GM19397 (cell line): ENCODE measurements at regions not wholly inside any gene's neighbourhood (a gene's known extent, or its start where the extent isn't known, plus 50 kb on each side); places are given as distances from the start of the nearest gene placed in this dataset.
"Not testable (repeated sequence)": the region's sequence is repeated elsewhere in the genome, so short reads cannot be mapped to it uniquely, and the experiment has no call there.

Experiments
- ATAC-seq: cut with Tn5 transposase; IDR thresholded peaks from one replicate; pipeline ENCODE4 v1.9.1; 2021; ENCODE audit warnings: mild to moderate bottlenecking, moderate library complexity; ENCODE audit not compliant: unreplicated experiment

GRCh38 chr9:31061592-31061991 lies 1322.9 kb upstream of the ACO1 start:
- not testable (repeated sequence) for ATAC-seq

- no peak for ATAC-seq
These were observed 1318.8 kb upstream of the ACO1 start for GRCh38 chr9:31065691-31066090.

DNA sequence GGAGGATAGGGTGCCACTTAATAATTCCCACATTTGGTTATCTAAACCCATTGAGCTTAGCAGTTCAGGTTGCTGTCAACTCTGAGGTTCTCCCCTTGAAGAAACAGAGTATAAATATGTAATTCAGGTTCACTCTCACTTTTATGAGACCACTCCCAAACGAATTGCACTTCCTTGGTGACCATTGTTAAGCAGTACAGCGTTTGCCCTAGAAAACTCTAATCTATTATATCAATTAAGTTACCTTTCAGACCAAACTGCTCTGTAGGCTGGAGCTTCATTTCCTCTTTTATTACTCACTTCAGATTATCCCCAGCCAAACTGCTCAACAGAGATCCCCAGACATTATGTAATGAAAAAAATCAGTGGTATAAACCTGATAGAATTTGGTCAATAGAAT lies 1317.0 kb upstream of the ACO1 start:
- ATAC-seq, result no peak

GRCh38 chr9:31071606-31072286 lies 1312.7 kb upstream of the ACO1 start:
- ATAC-seq, result no peak

DNA sequence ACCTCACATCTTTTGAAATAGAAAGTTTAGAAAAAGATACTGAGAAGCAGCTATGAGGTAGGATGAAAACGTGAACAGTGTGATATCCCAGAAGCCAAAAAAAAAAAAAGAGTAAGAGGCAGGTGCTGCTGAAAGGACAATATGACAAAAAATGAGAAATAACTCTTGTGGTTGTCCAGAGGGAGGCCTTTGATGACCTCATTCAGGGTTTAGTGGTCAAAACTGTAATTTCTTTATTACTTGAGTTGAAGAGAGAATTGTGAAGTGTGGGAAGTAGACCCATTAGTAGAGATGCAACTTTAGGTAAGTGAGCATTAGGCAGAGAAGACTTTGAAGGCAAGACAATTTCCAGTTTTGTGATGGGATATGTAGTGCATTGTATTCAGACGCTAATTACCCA lies 1306.3 kb upstream of the ACO1 start:
- no peak for ATAC-seq

GRCh38 chr9:31084350-31084749 lies 1300.1 kb upstream of the ACO1 start:
- ATAC-seq, result no peak

- ATAC-seq, result no peak
These were observed 1294.8 kb upstream of the ACO1 start for GRCh38 chr9:31089549-31090221.

DNA sequence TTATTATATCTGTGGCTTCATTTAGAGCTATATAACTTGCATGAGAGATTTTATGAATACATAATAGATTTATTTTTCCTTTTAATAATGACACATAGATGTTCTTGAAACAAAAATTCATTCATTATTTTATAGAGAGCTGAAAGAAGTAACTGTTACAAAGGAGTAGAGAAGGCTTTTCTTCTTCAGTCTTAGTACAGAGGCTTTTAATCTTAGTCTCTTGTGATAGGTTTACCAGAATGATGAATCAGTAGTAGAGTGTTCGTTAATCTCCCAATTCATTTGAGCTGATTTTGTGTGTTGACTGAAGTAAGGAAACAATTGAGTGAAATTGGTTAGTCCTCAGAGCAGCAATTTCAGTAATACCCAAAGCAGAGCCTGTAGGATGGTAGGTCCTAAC lies 1284.1 kb upstream of the ACO1 start:
- ATAC-seq, result no peak

- no peak for ATAC-seq
These were observed 1280.6 kb upstream of the ACO1 start for GRCh38 chr9:31103836-31104235.

GRCh38 chr9:31104249-31104648 lies 1280.2 kb upstream of the ACO1 start:
- no peak for ATAC-seq

DNA sequence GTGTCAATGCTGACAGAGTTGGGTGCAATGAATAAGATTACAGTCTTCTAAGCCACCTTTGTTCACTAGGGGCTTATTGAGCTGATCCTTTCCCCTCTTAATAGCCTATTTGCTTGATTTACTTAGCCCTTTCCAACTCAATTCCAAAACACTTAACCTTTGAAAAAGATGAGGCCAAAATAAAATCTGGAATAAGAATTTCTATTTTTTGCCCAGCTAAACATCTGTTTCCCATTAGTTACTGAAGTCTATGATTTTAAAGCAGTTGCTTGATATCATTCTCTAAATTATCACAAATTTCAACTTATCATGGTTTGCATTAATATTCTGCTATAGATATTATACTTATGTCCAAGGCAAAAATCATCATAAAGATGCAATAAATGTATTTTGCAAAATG lies 1272.0 kb upstream of the ACO1 start:
- no peak for ATAC-seq

DNA sequence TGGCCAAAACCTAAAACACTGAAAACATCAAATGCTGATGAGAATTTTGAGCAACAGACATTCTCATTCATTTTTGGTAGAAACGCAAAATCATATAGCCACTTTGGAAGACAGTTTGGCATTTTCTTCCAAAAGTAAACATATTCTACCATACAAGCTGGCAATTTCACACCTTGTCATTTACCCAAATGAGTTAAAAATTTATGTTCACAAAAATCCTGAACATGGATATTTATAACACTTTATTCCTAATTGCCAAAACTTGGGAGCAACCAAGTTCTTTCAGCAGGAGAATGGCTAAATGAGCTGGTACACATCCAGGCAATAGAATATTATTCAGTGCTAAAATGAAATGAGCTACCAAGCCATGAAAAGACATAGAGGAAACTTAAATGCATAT lies 1270.1 kb upstream of the ACO1 start:
- no peak for ATAC-seq

- peak; percentile 93 for ATAC-seq
These were observed 1264.5 kb upstream of the ACO1 start for GRCh38 chr9:31119890-31120454.

GRCh38 chr9:31124389-31124788 lies 1260.1 kb upstream of the ACO1 start:
- ATAC-seq, result no peak

DNA sequence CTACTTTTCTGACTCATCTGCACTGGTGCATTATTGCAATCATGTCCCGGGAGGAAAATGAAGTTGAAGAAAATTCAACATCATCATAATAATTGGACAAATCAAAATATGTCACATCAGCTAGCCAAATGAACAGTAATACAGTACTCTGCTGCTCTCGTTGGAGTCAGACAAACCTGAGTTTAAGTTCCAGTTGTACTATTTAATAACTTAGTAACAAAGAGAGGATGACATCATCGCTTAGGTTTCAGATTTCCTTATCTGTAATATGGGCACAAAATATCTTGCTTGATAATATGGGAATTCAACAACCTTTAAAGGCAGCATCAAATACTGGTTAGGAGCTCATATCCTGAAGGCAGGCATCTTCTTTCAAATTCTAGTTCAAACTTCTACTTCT lies 1248.9 kb upstream of the ACO1 start:
- ATAC-seq, result no peak

DNA sequence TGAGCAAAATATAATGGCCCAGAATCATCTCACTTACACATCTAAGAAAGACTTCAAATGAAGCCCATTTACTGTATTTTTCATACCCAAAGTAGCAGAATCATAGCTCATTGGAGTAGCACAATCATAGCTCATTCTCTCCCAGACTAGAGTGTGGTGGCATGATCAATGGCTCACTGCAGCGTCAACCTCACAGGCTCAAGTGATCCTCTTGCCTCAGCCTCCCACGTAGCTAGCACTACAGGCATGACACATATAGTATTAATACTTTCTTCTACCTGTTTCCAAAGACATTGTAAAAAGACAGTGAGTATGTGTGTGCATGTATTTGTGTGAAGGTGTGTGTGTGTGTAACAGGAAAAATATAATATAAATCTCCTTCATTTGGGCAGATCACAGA lies 1247.9 kb upstream of the ACO1 start:
- no peak for ATAC-seq

DNA sequence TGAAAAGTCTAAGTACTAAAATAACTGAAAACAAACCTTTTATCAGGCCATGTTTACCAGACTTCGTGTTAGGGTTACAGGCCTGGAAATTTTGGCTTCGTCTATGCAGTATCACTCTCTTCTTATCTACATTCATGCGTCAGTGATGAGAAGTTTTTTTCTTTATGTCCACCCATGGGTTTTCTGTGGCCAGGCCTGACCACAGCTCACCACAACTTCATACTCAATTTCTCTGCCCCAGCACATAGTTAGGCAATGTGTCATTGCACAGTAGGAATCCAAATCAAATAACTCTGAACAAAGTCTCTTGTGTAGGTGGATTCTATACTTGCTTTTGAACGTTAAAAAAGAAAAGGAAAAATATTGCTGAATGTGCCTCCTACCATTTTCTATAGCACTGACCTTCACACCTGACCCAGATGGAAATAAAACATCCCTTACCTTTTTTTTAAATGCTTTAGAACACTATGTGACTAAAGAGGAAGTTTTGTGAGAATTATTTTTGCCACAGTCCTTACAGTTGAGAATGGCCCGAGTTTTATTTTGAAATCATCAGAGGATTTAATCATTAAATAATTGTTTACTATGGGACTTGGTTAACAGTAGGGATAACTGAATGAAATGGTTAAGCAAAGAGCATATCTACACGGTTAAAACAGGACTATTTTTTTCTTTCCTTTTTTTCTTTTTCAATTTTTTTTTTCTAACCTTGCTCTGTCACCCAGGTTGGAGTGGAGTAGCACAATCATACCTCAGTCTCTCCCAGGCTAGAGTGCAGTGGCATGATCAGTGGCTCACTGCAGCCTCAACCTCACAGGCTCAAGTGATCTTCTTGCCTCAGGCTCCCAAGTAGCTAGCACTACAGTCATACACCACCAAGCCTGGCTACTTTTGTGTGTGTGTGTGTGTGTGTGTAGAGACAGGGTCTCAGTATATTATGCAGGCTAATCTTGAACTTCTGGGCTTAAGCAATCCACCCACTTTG lies 1247.0 kb upstream of the ACO1 start:
- ATAC-seq, result no peak

DNA sequence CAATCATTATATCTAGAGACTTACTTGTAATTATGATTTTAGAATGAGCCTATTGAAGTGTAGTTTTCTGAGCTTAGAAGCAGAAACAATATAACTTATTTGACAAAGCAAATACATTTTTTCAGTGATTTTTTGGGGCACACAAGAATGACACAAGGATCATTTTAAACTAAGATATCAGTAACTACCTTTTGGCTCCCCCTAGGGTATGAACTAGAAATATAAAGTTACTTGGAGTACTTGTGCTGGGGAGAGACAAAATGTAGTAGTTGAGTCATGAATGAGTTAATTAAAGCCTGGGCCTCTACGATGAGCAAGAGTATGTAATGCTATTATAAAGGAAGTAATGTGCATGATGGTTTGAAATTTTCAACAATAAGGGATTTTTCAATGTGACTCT lies 1244.1 kb upstream of the ACO1 start:
- ATAC-seq, result no peak

DNA sequence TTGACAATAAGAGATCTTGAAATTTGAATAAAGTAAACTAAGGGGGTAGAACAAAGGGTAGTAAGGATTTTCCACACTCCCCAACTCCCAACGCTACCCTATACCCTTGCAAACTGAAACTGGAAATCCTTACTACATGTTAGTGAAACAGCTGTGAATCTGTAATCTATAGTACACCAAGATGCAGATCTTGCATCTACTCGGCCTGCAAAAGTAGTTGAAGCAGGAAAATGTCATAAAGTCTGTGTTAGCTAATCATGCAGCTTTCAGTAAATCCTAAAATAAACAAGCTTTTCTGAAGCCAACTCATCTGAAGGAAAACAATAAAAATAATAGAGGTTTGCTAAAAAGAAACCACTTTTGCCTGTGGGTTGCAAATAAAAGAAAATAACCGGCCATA lies 1242.0 kb upstream of the ACO1 start:
- ATAC-seq, result no peak

DNA sequence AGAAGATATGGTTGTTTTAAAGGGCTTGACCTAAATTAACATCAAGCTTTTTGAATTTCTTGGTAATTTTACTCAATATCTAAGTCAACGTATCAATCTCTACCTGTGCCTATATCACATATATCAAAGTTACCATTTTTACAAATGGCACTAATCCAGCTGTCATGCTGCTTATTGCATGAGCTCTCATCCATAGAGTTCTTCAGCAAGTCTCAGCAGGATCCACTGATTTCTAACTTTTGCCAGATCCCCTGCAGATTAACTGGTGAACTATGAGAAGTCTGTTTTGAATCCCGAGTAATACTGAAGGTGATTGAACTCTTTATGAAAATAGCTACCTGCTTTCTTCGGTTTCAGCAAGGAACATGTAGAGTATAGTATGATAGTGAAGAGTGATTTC lies 1239.8 kb upstream of the ACO1 start:
- ATAC-seq, result no peak

GRCh38 chr9:31146485-31147166 lies 1237.8 kb upstream of the ACO1 start:
- ATAC-seq, result peak; percentile 92
